ENCODE measurements at regions not wholly inside any gene's neighbourhood (a gene's known extent, or its start where the extent isn't known, plus 50 kb on each side); places are given as distances from the start of the nearest gene placed in this dataset.

- H3K27me3 ChIP-seq (ENCODE audit: control insufficient read depth, insufficient read depth, low read length) = no peaks in the 10 kb centered on the region
- ChIA-PET POLR2A (no interaction called here), CTCF (interaction anchor here (1.1 to 1.5 kb wide), 2 partner anchors 28 to 203 kb away, joined by 3 to 4 read pairs; no protein-coding TSS in a partner anchor)
- DNase-seq (ENCODE audit: low read depth) = no peak
- no peak overlapping the region for H3K4me3 ChIP-seq (ENCODE audit: low read depth, low read length)
- no peaks in the 10 kb centered on the region for H3K36me3 ChIP-seq (ENCODE audit: control insufficient read depth, insufficient read depth, low read length)
- TF ChIP-seq, protein P1, sequence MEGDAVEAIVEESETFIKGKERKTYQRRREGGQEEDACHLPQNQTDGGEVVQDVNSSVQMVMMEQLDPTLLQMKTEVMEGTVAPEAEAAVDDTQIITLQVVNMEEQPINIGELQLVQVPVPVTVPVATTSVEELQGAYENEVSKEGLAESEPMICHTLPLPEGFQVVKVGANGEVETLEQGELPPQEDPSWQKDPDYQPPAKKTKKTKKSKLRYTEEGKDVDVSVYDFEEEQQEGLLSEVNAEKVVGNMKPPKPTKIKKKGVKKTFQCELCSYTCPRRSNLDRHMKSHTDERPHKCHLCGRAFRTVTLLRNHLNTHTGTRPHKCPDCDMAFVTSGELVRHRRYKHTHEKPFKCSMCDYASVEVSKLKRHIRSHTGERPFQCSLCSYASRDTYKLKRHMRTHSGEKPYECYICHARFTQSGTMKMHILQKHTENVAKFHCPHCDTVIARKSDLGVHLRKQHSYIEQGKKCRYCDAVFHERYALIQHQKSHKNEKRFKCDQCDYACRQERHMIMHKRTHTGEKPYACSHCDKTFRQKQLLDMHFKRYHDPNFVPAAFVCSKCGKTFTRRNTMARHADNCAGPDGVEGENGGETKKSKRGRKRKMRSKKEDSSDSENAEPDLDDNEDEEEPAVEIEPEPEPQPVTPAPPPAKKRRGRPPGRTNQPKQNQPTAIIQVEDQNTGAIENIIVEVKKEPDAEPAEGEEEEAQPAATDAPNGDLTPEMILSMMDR (IDR thresholded peaks at IDR 0.05; ENCODE audit: insufficient read depth, low read depth, low read length) = no peak
These were observed 321.5 kb downstream of the MAP2K4 start for GRCh38 chr17:12342161-12342560.

DNA sequence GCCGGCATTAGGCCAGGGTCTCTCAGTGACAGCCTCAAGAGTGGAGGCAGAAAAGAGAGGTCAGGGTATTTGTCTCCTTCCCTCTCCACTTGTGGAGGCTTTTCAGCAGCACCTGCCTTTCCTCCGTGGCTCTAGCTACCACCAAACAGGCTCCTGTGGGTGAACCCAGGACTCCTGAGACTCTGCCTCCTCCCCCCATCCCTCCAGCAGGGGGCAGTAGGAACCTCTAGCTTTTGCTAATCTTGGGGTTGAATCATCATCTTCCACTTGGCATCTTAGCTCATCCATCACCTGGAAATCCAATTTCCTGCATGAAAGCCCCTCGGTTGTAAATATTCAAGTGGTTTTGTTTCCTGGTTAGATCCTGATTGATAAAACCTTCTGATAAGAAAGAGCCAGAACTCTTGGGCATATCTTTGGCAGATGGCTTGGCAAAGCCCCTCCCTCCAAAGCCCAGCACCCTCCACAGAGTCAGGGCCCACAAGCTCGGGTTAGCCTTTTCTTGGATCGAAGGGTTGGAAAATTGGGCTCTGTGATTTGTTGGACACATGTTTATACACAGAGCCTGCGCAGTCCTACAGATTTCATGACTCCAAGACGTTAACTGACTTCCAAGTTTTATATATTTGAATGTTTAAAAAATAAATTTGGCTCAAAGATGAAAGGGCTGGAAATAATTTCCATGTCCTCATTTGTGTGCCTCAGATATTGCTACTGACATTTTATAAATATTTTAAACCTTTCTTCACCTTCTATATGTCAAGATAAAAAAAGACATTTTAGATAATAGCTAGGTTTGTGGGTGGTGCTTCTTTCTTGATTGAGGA lies 322.1 kb downstream of the MAP2K4 start:
- ChIA-PET CTCF (interaction anchor here (1.0 to 1.5 kb wide), 2 partner anchors 11 to 203 kb away, joined by 3 to 4 read pairs; no protein-coding TSS in a partner anchor), POLR2A (no interaction called here)
- Histone ChIP-seq H3K36me3 (ENCODE audit: control insufficient read depth, insufficient read depth, low read length) (no peaks in the 10 kb centered on the region), H3K27me3 (ENCODE audit: control insufficient read depth, insufficient read depth, low read length) (no peaks in the 10 kb centered on the region), H3K4me3 (ENCODE audit: low read depth, low read length) (no peak overlapping the region)
- DNase-seq (ENCODE audit: low read depth) = no peak
- TF ChIP-seq, protein P1 (IDR thresholded peaks at IDR 0.05; ENCODE audit: insufficient read depth, low read depth, low read length) = peak; percentile 46

DNA sequence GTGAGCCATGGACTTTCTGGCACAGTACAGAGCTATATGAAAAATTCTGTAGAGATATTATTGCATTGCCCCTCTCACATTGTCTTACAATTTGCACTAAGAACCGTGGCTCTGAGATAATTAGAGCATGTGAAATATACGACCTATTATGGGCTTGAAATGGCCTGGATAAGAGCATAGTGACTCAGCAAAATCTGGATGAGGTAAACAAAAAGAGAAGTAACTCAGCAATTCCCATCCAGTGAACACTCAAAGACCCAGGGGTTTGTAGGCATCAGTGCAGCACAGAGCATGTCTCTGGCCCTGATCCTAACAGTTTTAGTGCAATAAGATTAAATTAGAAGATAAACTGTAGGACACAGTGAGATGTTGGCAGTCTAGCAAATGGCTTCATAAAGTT lies 317.2 kb upstream of the MYOCD start:
- ChIA-PET POLR2A (no interaction called here), CTCF (interaction anchor here (0.9 to 1.1 kb wide), 3 partner anchors 9 to 319 kb away, joined by 3 read pairs; no protein-coding TSS in a partner anchor)
- H3K27me3 ChIP-seq (ENCODE audit: control insufficient read depth, insufficient read depth, low read length) = no peaks in the 10 kb centered on the region
- H3K4me3 ChIP-seq (ENCODE audit: low read depth, low read length) = no peak overlapping the region
- no peaks in the 10 kb centered on the region for H3K36me3 ChIP-seq (ENCODE audit: control insufficient read depth, insufficient read depth, low read length)
- TF ChIP-seq, protein P1 (IDR thresholded peaks at IDR 0.05; ENCODE audit: insufficient read depth, low read depth, low read length) = no peak
- no peak for DNase-seq (ENCODE audit: low read depth)

DNA sequence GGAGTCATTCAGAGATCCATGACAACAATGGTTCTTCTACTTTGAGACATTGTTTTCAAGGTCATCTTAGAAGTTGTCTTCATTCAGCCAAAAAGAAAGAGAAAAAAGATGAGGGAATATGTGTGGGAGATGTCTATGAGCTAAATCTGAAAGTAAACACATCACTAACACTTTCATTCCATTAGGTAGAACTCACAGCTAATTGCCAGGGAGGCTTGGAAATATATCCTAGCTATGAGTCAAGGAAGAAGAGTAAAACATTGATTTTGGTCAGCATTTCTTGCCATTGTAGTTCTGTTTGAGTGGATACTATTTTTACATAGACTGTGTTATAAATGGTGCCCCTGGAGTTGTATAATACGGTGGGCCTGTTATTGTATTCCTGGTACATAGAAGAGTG lies 316.4 kb upstream of the MYOCD start:
- DNase-seq (ENCODE audit: low read depth) = no peak
- POLR2A ChIA-PET = no interaction called here
- CTCF ChIA-PET = interaction anchor here (0.9 kb wide), 1 partner anchor 10 kb away, joined by 3 read pairs; no protein-coding TSS in a partner anchor
- H3K4me3 ChIP-seq (ENCODE audit: low read depth, low read length) = no peak overlapping the region
- TF ChIP-seq, protein P1 (IDR thresholded peaks at IDR 0.05; ENCODE audit: insufficient read depth, low read depth, low read length) = no peak
- no peaks in the 10 kb centered on the region for H3K36me3 ChIP-seq (ENCODE audit: control insufficient read depth, insufficient read depth, low read length)
- H3K27me3 ChIP-seq (ENCODE audit: control insufficient read depth, insufficient read depth, low read length) = no peaks in the 10 kb centered on the region

DNA sequence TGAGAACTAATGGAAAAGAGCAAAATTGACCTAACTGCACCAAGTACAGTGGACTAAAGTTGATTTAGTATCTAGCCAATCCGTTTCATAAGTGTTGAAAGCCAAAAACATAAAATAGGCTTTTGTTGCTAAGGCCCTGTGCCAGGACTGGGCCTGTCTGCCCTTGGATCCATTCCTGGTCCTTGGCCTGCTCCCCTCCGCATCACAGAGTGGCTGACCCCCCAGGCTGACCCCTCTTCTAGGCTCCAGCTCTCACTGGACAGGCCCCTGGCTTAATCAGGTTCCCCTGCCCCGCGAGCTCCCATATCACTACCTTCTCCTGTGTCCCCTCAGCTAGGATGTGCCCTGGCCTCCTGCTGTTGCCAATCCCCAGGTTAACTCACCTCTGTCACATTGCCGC lies 313.6 kb upstream of the MYOCD start:
- Histone ChIP-seq H3K4me3 (ENCODE audit: low read depth, low read length) (no peak overlapping the region), H3K27me3 (ENCODE audit: control insufficient read depth, insufficient read depth, low read length) (no peaks in the 10 kb centered on the region), H3K36me3 (ENCODE audit: control insufficient read depth, insufficient read depth, low read length) (no peaks in the 10 kb centered on the region)
- ChIA-PET CTCF (interaction anchor here (0.8 to 1.0 kb wide), 2 partner anchors 10 to 12 kb away, joined by 3 read pairs; no protein-coding TSS in a partner anchor), POLR2A (no interaction called here)
- TF ChIP-seq, protein P1 (IDR thresholded peaks at IDR 0.05; ENCODE audit: insufficient read depth, low read depth, low read length) = no peak
- DNase-seq (ENCODE audit: low read depth) = no peak

Measured in BJ (cell line).